ENCODE measurements at regions not wholly inside any gene's neighbourhood (a gene's known extent, or its start where the extent isn't known, plus 50 kb on each side); places are given as distances from the start of the nearest gene placed in this dataset.

DNA sequence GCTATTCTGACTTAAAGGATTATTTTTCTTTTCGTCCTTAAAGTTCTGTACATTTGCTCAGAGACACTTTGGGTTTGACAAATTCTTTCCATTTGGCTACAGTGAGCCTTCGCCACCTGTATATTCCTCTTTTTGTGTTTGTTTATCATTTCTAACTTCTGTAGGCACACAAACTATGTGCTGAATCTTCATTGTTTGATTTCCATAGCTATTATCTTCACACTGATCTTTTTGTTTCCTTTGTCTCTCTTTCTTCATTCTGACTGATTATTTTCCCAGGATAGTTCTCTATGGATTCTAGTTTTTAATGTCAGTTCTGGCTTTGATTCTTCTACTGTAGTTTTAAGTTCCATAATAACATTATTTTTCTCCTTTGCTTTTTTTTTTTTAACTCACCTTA lies 350.2 kb downstream of the ZNF521 start:
- TF ChIP-seq, protein P1, sequence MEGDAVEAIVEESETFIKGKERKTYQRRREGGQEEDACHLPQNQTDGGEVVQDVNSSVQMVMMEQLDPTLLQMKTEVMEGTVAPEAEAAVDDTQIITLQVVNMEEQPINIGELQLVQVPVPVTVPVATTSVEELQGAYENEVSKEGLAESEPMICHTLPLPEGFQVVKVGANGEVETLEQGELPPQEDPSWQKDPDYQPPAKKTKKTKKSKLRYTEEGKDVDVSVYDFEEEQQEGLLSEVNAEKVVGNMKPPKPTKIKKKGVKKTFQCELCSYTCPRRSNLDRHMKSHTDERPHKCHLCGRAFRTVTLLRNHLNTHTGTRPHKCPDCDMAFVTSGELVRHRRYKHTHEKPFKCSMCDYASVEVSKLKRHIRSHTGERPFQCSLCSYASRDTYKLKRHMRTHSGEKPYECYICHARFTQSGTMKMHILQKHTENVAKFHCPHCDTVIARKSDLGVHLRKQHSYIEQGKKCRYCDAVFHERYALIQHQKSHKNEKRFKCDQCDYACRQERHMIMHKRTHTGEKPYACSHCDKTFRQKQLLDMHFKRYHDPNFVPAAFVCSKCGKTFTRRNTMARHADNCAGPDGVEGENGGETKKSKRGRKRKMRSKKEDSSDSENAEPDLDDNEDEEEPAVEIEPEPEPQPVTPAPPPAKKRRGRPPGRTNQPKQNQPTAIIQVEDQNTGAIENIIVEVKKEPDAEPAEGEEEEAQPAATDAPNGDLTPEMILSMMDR (conservative IDR thresholded peaks at IDR 0.05; ENCODE audit: low read length), result no peak
- no peak for TF ChIP-seq EZH2phosphoT487 (IDR thresholded peaks at IDR 0.05; ENCODE audit: borderline replicate concordance, low read depth, low read length)

Measured in OCI-LY7 (cell line).